Mesenteric fat pad (tissue), 1 donor: ENCODE measurements at regions not wholly inside any gene's neighbourhood (a gene's known extent, or its start where the extent isn't known, plus 50 kb on each side); places are given as distances from the start of the nearest gene placed in this dataset.

Source experiments
- DNase-seq: peaks from one replicate; pipeline ENCODE4 v3.0.0-alpha.2; 2020; ENCODE audit warnings: low spot score
- donor health status: DM: yes; HTN: yes; CAD: no.

DNA sequence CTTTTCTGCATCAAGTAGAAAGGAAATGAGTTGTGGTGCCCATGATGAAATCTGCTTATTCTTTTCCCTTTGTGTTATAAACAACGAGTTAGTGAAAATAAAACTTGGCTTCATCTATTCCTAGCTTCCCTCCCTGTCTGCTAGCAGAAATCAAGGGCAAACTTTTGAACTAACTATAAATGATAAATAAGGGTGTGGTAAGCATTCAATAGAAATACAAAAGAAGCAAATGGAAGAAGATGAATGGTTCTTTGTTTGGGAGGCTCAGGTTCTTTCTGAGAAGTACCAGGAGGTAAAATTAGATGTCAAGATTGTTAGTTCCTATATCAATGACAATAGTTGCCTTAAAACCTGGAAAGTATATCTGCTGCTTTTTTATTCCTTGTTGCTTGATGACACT, 275.3 kb upstream of the PRR20A start:
- DNase-seq = no peak

DNA sequence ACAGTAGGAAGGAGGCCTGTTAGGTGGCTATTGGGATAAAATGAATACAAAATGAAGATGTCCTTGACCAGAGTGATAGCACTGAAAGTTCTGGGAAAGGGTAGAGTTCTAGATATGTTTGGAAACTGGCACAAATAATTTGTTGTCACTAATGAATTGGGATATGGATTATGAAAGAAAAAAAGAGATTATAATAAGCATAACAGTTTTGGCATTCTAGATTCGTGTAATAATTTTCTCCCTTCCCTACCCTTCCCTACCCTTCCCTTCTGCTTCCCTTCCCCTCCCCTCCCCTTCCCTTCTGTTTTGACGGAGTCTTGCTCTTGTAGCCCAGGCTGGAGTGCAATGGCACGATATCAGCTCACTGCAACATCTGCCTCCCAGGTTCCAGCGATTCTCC, 271.0 kb upstream of the PRR20A start:
- no peak for DNase-seq

GRCh38 chr13:56886398-56886797, 254.3 kb upstream of the PRR20A start:
- no peak for DNase-seq

GRCh38 chr13:56888455-56888854, 252.3 kb upstream of the PRR20A start:
- no peak for DNase-seq

GRCh38 chr13:56893843-56894242, 246.9 kb upstream of the PRR20A start:
- no peak for DNase-seq

DNA sequence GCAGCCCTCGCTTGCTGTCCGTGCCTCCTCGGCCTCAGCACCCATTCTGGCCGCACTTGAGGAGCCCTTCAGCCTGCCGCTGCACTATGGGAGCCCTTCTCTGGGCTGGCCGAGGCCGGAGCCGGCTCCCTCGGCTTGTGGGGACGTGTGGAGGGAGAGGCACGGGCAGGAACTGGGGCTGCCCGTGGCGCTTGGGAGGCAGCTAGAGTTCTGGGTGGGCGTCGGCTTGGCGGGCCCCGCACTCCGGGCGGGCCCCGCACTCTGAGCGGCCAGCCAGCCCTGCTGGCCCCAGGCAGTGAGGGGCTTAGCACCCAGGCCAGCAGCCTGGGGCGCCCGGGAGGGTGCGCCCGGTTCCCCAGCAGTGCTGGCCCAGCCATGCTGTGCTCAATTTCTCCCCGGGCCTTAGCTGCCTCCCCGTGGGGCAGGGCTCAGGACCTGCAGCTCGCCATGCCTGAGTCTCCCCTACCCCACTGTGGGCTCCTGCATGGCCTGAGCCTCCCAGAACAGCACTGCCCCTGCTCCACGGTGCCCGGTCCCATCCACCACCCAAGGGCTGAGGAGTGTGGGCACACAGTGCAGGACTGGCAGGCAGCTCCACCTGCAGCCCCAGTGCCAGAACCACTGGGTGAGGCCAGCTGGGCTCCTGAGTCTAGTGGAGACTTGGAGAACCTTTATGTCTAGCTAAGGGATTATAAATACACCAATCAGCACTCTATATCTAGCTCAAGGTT, 240.0 kb upstream of the PRR20A start:
- no peak for DNase-seq

GRCh38 chr13:56902276-56902675, 238.4 kb upstream of the PRR20A start:
- no peak for DNase-seq

- no peak for DNase-seq
Measured at GRCh38 chr13:56903710-56904282, 236.9 kb upstream of the PRR20A start.

GRCh38 chr13:56906909-56907308, 233.8 kb upstream of the PRR20A start:
- DNase-seq = no peak

GRCh38 chr13:56907766-56908165, 233.0 kb upstream of the PRR20A start:
- DNase-seq = no peak

DNA sequence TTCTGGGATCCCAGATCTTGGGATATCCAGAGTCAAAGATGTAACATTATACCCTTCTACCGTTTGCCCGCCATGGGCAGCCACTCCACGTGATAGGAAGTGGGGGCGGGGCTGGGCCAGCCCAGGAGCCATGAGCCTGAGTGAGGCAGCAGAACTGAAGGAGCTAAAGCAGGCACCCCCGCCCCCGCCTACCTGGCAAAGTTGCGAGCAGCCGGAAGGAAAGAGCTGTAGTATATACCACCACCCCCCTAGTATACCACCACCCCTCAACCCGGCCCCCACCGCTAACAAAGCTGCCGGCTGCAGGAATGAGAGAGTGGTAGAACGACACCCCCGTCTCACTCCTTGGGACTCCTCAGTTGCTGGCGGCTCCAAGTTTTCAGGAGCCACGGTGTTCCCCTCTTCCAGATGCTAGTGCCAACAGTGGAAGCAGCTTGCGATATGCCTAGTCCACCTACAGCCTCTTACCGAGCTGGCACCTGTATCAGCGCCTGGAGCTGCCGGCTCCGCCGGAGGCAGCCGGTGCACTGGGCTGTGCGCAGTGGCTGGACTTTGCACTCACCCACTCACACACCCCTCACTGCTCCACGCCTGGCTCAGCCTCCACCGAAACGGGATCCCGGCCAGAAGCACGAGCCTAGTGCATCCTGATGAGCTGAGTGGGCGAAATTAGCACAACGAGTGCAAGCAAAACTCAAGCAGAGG, 230.7 kb upstream of the PRR20A start:
- no peak for DNase-seq

DNA sequence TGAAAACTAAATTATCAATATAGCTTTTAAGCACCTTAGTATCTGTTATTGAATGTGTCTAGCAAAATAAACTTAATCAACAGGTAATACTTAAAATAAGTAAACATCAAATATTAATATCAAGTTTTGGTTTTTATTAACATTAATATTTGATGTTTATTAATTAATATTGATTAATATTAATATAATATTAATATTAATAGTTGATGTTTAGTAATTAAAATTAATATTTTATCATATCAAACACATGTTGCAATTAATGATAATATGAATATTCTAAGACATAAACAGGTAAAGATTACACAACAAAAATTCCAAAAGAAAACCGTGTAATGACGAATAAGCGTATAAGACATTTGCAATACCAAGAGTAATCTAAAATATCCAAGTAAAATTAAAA, 222.8 kb upstream of the PRR20A start:
- no peak for DNase-seq

DNA sequence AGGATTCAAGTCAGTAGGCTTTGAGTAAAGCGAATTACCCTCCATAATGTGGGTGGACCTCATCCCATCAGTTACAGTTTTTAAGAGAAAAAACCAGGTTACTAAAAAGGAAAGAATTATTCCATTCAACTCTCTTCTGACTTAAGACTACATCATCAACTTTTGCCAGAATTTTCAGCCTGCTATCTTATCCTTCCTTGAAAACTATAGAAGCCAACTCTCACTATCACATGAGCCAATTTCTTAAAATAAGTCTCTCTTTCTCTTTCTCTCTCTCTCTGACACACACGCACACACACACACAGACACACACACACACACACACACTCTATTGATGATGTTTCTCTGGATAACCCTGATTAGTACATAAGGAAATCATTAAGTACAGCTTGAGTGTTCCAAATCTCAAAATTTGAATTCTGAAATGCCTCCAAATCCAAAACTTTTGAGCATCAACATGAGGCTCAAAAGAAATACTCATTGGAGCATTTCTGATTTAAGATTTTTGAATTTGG, 217.0 kb upstream of the PRR20A start:
- DNase-seq = no peak

DNA sequence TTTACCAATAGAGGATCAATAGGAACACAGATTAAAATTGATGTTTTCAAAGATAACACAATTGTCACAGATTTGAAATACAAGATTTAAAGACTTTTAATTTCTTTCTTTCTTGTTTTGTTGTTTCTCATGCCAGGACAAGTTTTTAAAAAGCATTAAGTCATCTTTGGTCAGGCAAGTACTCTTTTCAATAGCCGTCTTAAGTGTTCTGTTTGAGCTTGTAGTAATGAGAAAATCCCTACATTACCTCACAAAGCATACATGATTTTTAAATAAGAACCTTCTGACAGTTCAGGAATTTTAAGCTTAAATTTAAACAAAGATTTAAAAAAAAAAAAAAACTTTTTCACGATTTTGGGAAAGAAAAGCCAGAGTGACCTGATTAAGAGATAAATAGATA, 216.3 kb upstream of the PRR20A start:
- DNase-seq = no peak

DNA sequence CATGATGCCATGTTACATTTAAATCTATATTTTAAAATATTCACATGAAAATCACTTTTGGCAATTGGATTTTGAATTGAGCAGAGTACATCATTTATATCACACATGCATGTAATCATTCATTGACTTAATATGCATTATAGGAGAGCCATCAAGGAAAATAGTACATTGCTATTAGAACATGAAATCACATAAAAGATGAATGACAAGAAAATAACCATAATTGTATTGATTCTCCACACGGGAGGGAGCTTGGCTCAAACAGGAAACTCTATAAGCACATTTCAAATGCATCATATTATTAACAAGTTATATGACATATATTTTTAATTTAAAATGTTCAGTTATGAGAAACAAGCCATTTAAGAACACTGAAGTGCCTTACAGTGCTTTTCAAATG, 208.6 kb upstream of the PRR20A start:
- no peak for DNase-seq

- DNase-seq = no peak
Measured at GRCh38 chr13:56953965-56954364, 186.8 kb upstream of the PRR20A start.

DNA sequence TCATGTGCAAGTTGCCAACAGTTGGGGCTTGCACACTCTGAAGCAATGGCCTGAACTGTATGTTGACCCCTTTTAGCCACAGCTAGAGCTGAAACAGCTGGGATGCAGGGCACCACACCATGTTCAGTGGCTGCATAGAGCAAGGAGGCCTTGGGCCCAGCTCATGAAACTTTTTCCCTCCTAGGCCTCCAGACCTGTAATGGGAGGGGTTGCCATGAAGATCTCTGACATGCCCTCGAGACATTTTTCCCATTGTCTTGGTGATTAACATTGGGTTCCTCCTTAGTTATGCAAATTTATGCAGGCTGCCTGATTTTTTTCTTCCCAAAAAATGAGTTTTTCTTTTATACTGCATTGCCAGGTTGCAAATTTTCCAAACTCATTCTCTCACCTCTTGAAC, 165.1 kb upstream of the PRR20A start:
- DNase-seq = no peak

- DNase-seq = no peak
Measured at GRCh38 chr13:56980856-56981255, 159.9 kb upstream of the PRR20A start.

GRCh38 chr13:56986121-56986520, 154.6 kb upstream of the PRR20A start:
- DNase-seq = no peak

GRCh38 chr13:56988543-56988942, 152.2 kb upstream of the PRR20A start:
- no peak for DNase-seq

DNA sequence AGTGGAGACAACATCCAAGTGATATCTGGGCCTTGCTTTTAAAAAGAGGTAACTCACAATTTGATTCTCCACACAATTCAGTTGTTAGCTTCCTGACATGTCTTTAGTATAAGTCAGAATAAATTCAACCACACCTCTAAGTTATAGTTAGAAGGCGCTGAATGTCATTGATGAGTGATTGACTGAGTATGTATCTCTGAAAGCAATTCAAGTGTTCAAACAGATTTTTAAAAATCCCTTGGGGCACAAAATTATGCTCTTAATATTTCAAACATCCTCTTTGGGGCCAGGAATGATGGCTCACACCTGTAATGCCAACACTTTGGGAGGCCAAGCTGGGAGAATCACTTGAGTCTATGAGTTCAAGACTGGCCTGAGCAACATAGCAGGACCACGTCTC, 137.0 kb upstream of the PRR20A start:
- DNase-seq = no peak

DNA sequence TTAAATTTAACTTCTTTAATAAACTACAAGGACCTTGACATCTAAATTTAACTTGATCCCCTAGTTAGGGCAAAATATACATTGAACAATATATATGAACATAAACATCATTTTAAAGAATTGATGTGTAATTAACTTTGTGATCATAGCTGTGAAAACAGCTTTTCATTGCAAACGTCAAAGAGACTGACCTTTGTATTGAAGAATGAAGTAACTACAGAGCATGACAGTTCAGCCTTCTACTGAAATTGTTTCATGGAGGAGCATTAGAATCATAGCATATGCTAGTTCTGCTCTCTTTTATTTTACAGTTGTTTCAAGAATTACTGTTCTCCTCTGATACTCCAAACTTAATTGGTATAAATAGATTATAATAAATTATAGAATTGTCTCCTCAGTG, 123.4 kb upstream of the PRR20A start:
- DNase-seq = no peak

DNA sequence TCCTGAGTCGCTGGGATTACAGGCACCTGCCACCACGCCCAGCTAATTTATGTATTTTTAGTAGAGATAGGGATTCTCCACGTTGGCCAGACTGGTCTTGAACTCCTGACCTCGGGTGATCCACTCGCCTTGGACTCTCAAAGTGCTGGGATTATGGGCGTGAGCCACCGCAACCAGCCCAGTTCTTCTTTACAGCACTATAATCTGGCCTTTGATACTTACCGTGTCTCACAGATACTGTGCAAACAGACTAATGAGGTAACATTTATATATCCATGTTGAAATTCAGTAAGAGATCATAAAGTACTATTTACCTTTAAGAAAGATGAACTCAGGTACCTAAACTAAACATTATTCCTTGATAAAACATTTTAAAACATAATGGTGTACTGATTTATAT, 121.8 kb upstream of the PRR20A start:
- DNase-seq = no peak
